AG04450 (cell line): ENCODE measurements at regions not wholly inside any gene's neighbourhood (a gene's known extent, or its start where the extent isn't known, plus 50 kb on each side); places are given as distances from the start of the nearest gene placed in this dataset.
A peak's percentile ranks its signal among the peaks of the same experiment; 100 is the strongest.

Experiments used
- CTCF ChIA-PET: fragments of 300-600, 350-600 bp; formaldehyde crosslinking; extraction: SDS; loops from one replicate; lab custom pipeline; 2022; ENCODE audit warnings: antibody characterized with exemption, inconsistent platforms; lab: Charles Lee
- POLR2A ChIA-PET: fragments of 350-600 bp; formaldehyde crosslinking; extraction: SDS; loops from one replicate; lab custom pipeline; 2021; ENCODE audit warnings: antibody characterized with exemption, inconsistent platforms; lab: Yijun Ruan, JAX
- DNase-seq: peaks from one replicate; pipeline ENCODE4 v3.0.0-alpha.2; 2011; ENCODE audit warnings: low read depth, low spot score
- H3K27ac ChIP-seq: one replicate; pipeline ENCODE4 v1.5.1; 2012; ENCODE audit warnings: low read depth, low read length, control low read depth
- H3K27me3 ChIP-seq: one replicate; pipeline ENCODE4 v1.6.0; 2012; ENCODE audit warnings: low read length; ENCODE audit not compliant: control insufficient read depth, insufficient read depth
- H3K4me3 ChIP-seq: 2 replicates; pipeline ENCODE4 v1.5.1; 2011; ENCODE audit warnings: mild to moderate bottlenecking, low read depth, low read length, control low read depth
- H3K9me3 ChIP-seq: 2 replicates; pipeline ENCODE4 v1.5.1; 2012; ENCODE audit warnings: low read length; ENCODE audit not compliant: control insufficient read depth, insufficient read depth
- CTCF ChIP-seq: IDR thresholded peaks from 2 replicates; pipeline ENCODE4 v1.5.1; 2011; ENCODE audit warnings: low read depth, low read length, control low read depth, inconsistent platforms

- Histone ChIP-seq H3K9me3 (peaks cover 2% of the 10 kb centered on the region; the same call in 1 of the 2 replicates), H3K4me3 (no peak overlapping the region), H3K27me3 (no peaks in the 10 kb centered on the region), H3K27ac (no peak overlapping the region)
- no peak for DNase-seq
- peak; percentile 12; the same call in 1 of the 2 replicates for TF ChIP-seq CTCF
- CTCF ChIA-PET, result no interaction called here
- POLR2A ChIA-PET, result no interaction called here
These were observed 366.2 kb upstream of the DPH6 start for GRCh38 chr15:35912196-35912595.

- Histone ChIP-seq H3K9me3 (peaks cover 2% of the 10 kb centered on the region; the same call in 1 of the 2 replicates), H3K27me3 (no peaks in the 10 kb centered on the region), H3K4me3 (no peak overlapping the region), H3K27ac (no peak overlapping the region)
- ChIA-PET POLR2A (no interaction called here), CTCF (no interaction called here)
- no peak for DNase-seq
- no peak for TF ChIP-seq CTCF
These were observed 368.6 kb upstream of the DPH6 start for GRCh38 chr15:35914573-35914972.

GRCh38 chr15:35921046-35921445, 375.1 kb upstream of the DPH6 start:
- no peaks in the 10 kb centered on the region for H3K9me3 ChIP-seq
- no peak for TF ChIP-seq CTCF
- ChIA-PET POLR2A (no interaction called here), CTCF (no interaction called here)
- H3K27me3 ChIP-seq, result no peaks in the 10 kb centered on the region
- no peak for DNase-seq
- no peak overlapping the region for H3K27ac ChIP-seq
- no peak overlapping the region for H3K4me3 ChIP-seq

GRCh38 chr15:35925275-35926006, 379.5 kb upstream of the DPH6 start:
- DNase-seq, result no peak
- ChIA-PET POLR2A (no interaction called here), CTCF (no interaction called here)
- TF ChIP-seq CTCF, result no peak
- Histone ChIP-seq H3K4me3 (no peak overlapping the region), H3K27me3 (no peaks in the 10 kb centered on the region), H3K27ac (no peak overlapping the region), H3K9me3 (no peaks in the 10 kb centered on the region)

GRCh38 chr15:35926007-35926380, 380.0 kb upstream of the DPH6 start:
- DNase-seq, result no peak
- Histone ChIP-seq H3K27ac (no peak overlapping the region), H3K4me3 (no peak overlapping the region), H3K9me3 (no peaks in the 10 kb centered on the region), H3K27me3 (no peaks in the 10 kb centered on the region)
- TF ChIP-seq CTCF, result no peak
- ChIA-PET POLR2A (no interaction called here), CTCF (no interaction called here)
